GM12878 (cell line): ENCODE measurements at regions not wholly inside any gene's neighbourhood (a gene's known extent, or its start where the extent isn't known, plus 50 kb on each side); places are given as distances from the start of the nearest gene placed in this dataset.

Source experiments
- ATAC-seq: fragments of 200-7000 bp; cut with Tn5 transposase; 3 replicates; pipeline ENCODE4 v1.9.1; 2020; ENCODE audit warnings: mild to moderate bottlenecking, moderate library complexity
- BruUV-seq: library from RNA; stranded (reverse); fragments of 400-500 nt; replicated peaks from 2 replicates; lab custom pipeline; 2021; lab: Mats Ljungman, UMichigan
- CTCF ChIA-PET: fragments of 300-600 bp; sonication (Branson Sonifier 250); formaldehyde crosslinking; extraction: SDS; loops from one replicate; lab custom pipeline; 2021; ENCODE audit warnings: inconsistent platforms; lab: Yijun Ruan, JAX
- POLR2A ChIA-PET: fragments of 350-600 bp; formaldehyde crosslinking; extraction: SDS; loops from one replicate; lab custom pipeline; 2021; ENCODE audit warnings: inconsistent platforms; lab: Charles Lee
- RAD21 ChIA-PET: fragments of 300-600 bp; sonication (Branson Sonifier 250); formaldehyde crosslinking; loops from one replicate; lab custom pipeline; 2023; ENCODE audit warnings: antibody characterized with exemption; ENCODE audit not compliant: unreplicated experiment; lab: Charles Lee
- SMC1A ChIA-PET: fragments of 300-600 bp; sonication (Branson Sonifier 250); formaldehyde crosslinking; loops from one replicate; lab custom pipeline; 2023; ENCODE audit not compliant: unreplicated experiment, uncharacterized antibody; lab: Charles Lee
- DNase-seq: peaks from one replicate; pipeline ENCODE4 v3.0.0-alpha.2; 2011; ENCODE audit warnings: low read depth, low spot score
- FAIRE-seq: peaks from 3 replicates; lab custom pipeline; 2011; peaks lifted over from hg19 to GRCh38; lab: Jason Lieb, UNC
- H2AFZ ChIP-seq: 2 replicates; pipeline ENCODE4 v1.6.0; 2011; ENCODE audit warnings: low read depth, low read length, control low read depth; ENCODE audit not compliant: control insufficient read depth
- H3K27ac ChIP-seq: 2 replicates; pipeline ENCODE4 v1.5.1; 2011; ENCODE audit warnings: control low read depth; ENCODE audit not compliant: control insufficient read depth, insufficient read depth
- H3K27me3 ChIP-seq, 2 experiments: replicated peaks in 1 of 2; 2 replicates each; pipeline versions ENCODE4 v1.6.0 to v1.6.1; 2011; ENCODE audit warnings: low read length in 1 of 2; ENCODE audit not compliant: control insufficient read depth in 2 of 2, insufficient read depth in 2 of 2
- H3K36me3 ChIP-seq, 2 experiments: 2 replicates each; pipeline ENCODE4 v1.5.1; 2011; ENCODE audit warnings: low read length in 1 of 2; ENCODE audit not compliant: control insufficient read depth in 2 of 2, insufficient read depth in 2 of 2
- H3K4me1 ChIP-seq: 2 replicates; pipeline ENCODE4 v1.6.1; 2011; ENCODE audit warnings: mild to moderate bottlenecking, low read length, moderate library complexity, mixed read lengths; ENCODE audit not compliant: control insufficient read depth, insufficient read depth
- H3K4me2 ChIP-seq: 2 replicates; pipeline ENCODE4 v1.6.0; 2011; ENCODE audit warnings: control low read depth; ENCODE audit not compliant: control insufficient read depth, insufficient read depth
- H3K4me3 ChIP-seq: fragments of 200-600 bp; sonication (generic); 2 replicates; pipeline ENCODE4 v1.5.1; 2016
- H3K79me2 ChIP-seq: 2 replicates; pipeline ENCODE4 v1.6.0; 2011; ENCODE audit warnings: low read length; ENCODE audit not compliant: control insufficient read depth, insufficient read depth
- H3K9ac ChIP-seq: 2 replicates; pipeline ENCODE4 v1.8.0; 2011; ENCODE audit warnings: low read length, control low read depth, mixed read lengths; ENCODE audit not compliant: control insufficient read depth, insufficient read depth
- H3K9me3 ChIP-seq: replicated peaks from 3 replicates; pipeline ENCODE4 v1.5.1; 2011; ENCODE audit warnings: mild to moderate bottlenecking, low read length; ENCODE audit not compliant: control insufficient read depth, insufficient read depth
- H4K20me1 ChIP-seq: 2 replicates; pipeline ENCODE4 v1.6.0; 2011; ENCODE audit not compliant: control insufficient read depth, insufficient read depth
- CBFB ChIP-seq: IDR thresholded peaks from 2 replicates; pipeline ENCODE4 v1.6.1; 2016; ENCODE audit warnings: antibody characterized with exemption, low read depth
- CHD1 ChIP-seq: IDR thresholded peaks from 2 replicates; pipeline ENCODE4 v1.6.1; 2012; ENCODE audit warnings: low read depth, low read length, improper control_type of control experiment
- CREM ChIP-seq: IDR thresholded peaks from 2 replicates; pipeline ENCODE4 v1.6.1; 2014; ENCODE audit warnings: antibody characterized with exemption, low read depth
- EP300 ChIP-seq, 2 experiments: fragments of 150-350 bp in 1 of 2; IDR thresholded peaks; 2 replicates each; pipeline ENCODE4 v1.6.1; 2011 to 2012; ENCODE audit warnings: low read depth in 2 of 2, low read length in 2 of 2, borderline replicate concordance in 1 of 2, improper control_type of control experiment in 1 of 2, inconsistent platforms in 1 of 2; ENCODE audit not compliant: control insufficient read depth in 1 of 2
- IRF4 ChIP-seq: IDR thresholded peaks from 2 replicates; pipeline ENCODE4 v1.6.1; 2011; ENCODE audit warnings: low read depth, low read length
- MEF2A ChIP-seq: IDR thresholded peaks from 2 replicates; pipeline ENCODE4 v1.6.1; 2011; ENCODE audit warnings: low read depth, mild to moderate bottlenecking, low read length, moderate library complexity; ENCODE audit not compliant: insufficient read depth
- MTA2 ChIP-seq: fragments of 450-650 bp; IDR thresholded peaks from 2 replicates; pipeline ENCODE4 v1.6.1; 2016; ENCODE audit warnings: low read depth, mild to moderate bottlenecking, moderate library complexity
- NFXL1 ChIP-seq: fragments of 450-650 bp; IDR thresholded peaks from 2 replicates; pipeline ENCODE4 v1.6.1; 2017; ENCODE audit warnings: antibody characterized with exemption, mild to moderate bottlenecking, borderline replicate concordance
- NR2F1 ChIP-seq: fragments of 450-650 bp; conservative IDR thresholded peaks from 2 replicates; pipeline ENCODE4 v1.6.1; 2017; ENCODE audit warnings: mild to moderate bottlenecking
- PML ChIP-seq: IDR thresholded peaks from 2 replicates; pipeline ENCODE4 v1.6.1; 2012; ENCODE audit warnings: low read length, inconsistent platforms
- POLR2A ChIP-seq: IDR thresholded peaks from 2 replicates; pipeline ENCODE4 v1.6.1; 2011; ENCODE audit warnings: low read depth, mild to moderate bottlenecking, low read length
- SMAD1 ChIP-seq: fragments of 450-650 bp; IDR thresholded peaks from 2 replicates; pipeline ENCODE4 v1.6.1; 2018; ENCODE audit warnings: mild to moderate bottlenecking, low read depth; ENCODE audit not compliant: partially characterized antibody
- WRNIP1 ChIP-seq: IDR thresholded peaks from 2 replicates; pipeline ENCODE4 v1.6.1; 2011; ENCODE audit warnings: low read depth, low read length, improper control_type of control experiment, borderline replicate concordance
- ZBED1 ChIP-seq: IDR thresholded peaks from 2 replicates; pipeline ENCODE4 v1.6.1; 2016; ENCODE audit warnings: borderline replicate concordance
- ZBTB40 ChIP-seq: fragments of 450-650 bp; IDR thresholded peaks from 2 replicates; pipeline ENCODE4 v1.6.1; 2016; ENCODE audit warnings: mild to moderate bottlenecking, moderate library complexity, borderline replicate concordance
- WGBS: methylation state at CpG from one replicate; pipeline ENCODE4 v1.1.6; 2016; ENCODE audit warnings: low lambda C conversion rate; ENCODE audit not compliant: insufficient replicate concordance, insufficient coverage; ENCODE audit errors: missing lambda C conversion rate; 5-methylcytosine and 5-hydroxymethylcytosine counted together
- in situ Hi-C: fragments of 300-500 bp; cut with MboI; formaldehyde crosslinking; loops from 9 replicates; pipeline ENCODE4 v1.14.3; 2018; ENCODE audit warnings: mixed read lengths
- intact Hi-C: fragments of 100-400 bp; cut with micrococcal nuclease; formaldehyde crosslinking; loops from one replicate; pipeline ENCODE4 v1.14.2; 2022; ENCODE audit not compliant: unreplicated experiment
- TF ChIP-seq, protein P1 (sequence below): IDR thresholded peaks from 2 replicates; pipeline ENCODE4 v1.6.1; 2011; ENCODE audit warnings: low read depth, low read length, improper control_type of control experiment, borderline replicate concordance
- TF ChIP-seq, protein P2 (sequence below): IDR thresholded peaks from 2 replicates; pipeline ENCODE4 v1.6.1; 2012; ENCODE audit warnings: low read length, inconsistent platforms

DNA sequence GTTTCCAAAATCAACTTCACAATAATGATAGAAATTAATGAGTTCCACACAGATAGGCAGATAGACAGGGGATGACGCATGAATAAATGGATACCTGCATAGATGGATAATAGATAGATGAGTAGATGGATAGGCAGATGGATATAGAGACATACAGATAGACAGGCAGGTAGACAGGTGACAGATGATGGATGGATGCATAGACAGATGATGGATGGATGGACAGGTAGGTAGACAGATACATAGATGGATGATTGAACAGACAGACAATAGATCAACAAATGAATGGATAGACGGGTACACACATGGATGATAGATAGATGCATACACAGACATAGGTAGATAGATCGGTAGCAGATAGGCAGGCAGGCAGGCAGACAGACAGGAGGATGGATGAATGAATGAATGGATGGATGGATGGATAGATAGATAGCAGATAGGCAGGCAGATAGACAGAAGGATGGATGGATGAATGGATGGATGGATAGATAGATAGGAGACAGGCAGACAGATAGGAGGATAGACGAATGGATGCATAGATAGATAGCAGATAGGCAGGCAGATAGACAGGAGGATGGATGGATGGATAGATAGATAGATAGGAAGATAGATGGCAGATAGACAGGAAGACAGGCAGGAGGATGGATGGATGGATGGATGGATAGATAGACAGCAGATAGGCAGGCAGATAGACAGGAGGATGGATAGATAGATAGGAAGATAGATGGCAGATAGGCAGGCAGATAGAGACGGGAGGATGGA lies 142.5 kb downstream of the RBFOX3 start:
- FAIRE-seq, result no peak
- no peaks in the 10 kb centered on the region for H4K20me1 ChIP-seq
- CTCF ChIA-PET, result no interaction called here

More for the DNA sequence above, 142.5 kb downstream of the RBFOX3 start:
- DNase-seq (no peak), ATAC-seq (no peak)
- intact Hi-C loops, result no loop called here
- Histone ChIP-seq H3K27me3 (peaks cover 2 to 3% of the 10 kb centered on the region in 2 experiments; a peak in 3 of 4 replicates), H3K27ac (no peak overlapping the region), H3K4me2 (no peak overlapping the region), H2AFZ (no peak overlapping the region), H3K9me3 (no peaks in the 10 kb centered on the region), H3K9ac (no peak overlapping the region), H3K4me1 (no peaks in the 10 kb centered on the region), H3K36me3 (no peaks in the 10 kb centered on the region), H3K4me3 (no peak overlapping the region), H3K79me2 (no peaks in the 10 kb centered on the region)
- in situ Hi-C loops, result no loop called here
- ChIA-PET SMC1A (no interaction called here), RAD21 (no interaction called here), POLR2A (no interaction called here)
- WGBS, result 13% methylated on average over 5 of the region's 5 CpGs
- no TSS peak for BruUV-seq
- TF ChIP-seq MTA2, result no peak
- TF ChIP-seq, protein P1, sequence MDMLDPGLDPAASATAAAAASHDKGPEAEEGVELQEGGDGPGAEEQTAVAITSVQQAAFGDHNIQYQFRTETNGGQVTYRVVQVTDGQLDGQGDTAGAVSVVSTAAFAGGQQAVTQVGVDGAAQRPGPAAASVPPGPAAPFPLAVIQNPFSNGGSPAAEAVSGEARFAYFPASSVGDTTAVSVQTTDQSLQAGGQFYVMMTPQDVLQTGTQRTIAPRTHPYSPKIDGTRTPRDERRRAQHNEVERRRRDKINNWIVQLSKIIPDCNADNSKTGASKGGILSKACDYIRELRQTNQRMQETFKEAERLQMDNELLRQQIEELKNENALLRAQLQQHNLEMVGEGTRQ, result no peak
- TF ChIP-seq MEF2A, result no peak
- no peak for TF ChIP-seq ZBTB40
- TF ChIP-seq, protein P2, sequence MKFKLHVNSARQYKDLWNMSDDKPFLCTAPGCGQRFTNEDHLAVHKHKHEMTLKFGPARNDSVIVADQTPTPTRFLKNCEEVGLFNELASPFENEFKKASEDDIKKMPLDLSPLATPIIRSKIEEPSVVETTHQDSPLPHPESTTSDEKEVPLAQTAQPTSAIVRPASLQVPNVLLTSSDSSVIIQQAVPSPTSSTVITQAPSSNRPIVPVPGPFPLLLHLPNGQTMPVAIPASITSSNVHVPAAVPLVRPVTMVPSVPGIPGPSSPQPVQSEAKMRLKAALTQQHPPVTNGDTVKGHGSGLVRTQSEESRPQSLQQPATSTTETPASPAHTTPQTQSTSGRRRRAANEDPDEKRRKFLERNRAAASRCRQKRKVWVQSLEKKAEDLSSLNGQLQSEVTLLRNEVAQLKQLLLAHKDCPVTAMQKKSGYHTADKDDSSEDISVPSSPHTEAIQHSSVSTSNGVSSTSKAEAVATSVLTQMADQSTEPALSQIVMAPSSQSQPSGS, result no peak
- no peak for TF ChIP-seq IRF4
- no peak for TF ChIP-seq CHD1
- TF ChIP-seq NR2F1, result no peak
- TF ChIP-seq WRNIP1, result no peak
- TF ChIP-seq CREM, result no peak
- no peak for TF ChIP-seq POLR2A
- TF ChIP-seq SMAD1, result no peak
- no peak for TF ChIP-seq PML
- no peak for TF ChIP-seq ZBED1
- no peak for TF ChIP-seq EP300 (IDR thresholded peaks at IDR 0.05; ENCODE audit: borderline replicate concordance in 1 of 2, control insufficient read depth in 1 of 2, low read depth in 2 of 2, low read length in 2 of 2)
- no peak for TF ChIP-seq NFXL1
- TF ChIP-seq CBFB, result no peak
